H1 (cell line): ENCODE measurements at regions not wholly inside any gene's neighbourhood (a gene's known extent, or its start where the extent isn't known, plus 50 kb on each side); places are given as distances from the start of the nearest gene placed in this dataset.

Experiments
- CTCF ChIA-PET: fragments of 300-600 bp; sonication (Branson Sonifier 250); formaldehyde crosslinking; loops from one replicate; lab custom pipeline; 2021; ENCODE audit not compliant: partially characterized antibody; lab: Charles Lee
- POLR2A ChIA-PET: fragments of 300-600 bp; sonication (Branson Sonifier 250); formaldehyde crosslinking; loops from one replicate; lab custom pipeline; 2021; ENCODE audit warnings: inconsistent platforms; ENCODE audit not compliant: partially characterized antibody; lab: Charles Lee
- DNase-seq, 2 experiments: peaks; one replicate each; pipeline versions ENCODE4 v3.0.0 to v3.0.0-alpha.2; 2010 to 2022; ENCODE audit warnings: low spot score in 2 of 2, low read depth in 1 of 2, mixed read lengths in 1 of 2
- FAIRE-seq: peaks from 2 replicates; lab custom pipeline; 2011; peaks lifted over from hg19 to GRCh38; lab: Jason Lieb, UNC
- H2AFZ ChIP-seq: 2 replicates; pipeline ENCODE4 v1.8.1; 2012; ENCODE audit warnings: low read length, inconsistent platforms
- H2AK5ac ChIP-seq: 2 replicates; pipeline ENCODE4 v1.6.1; 2013; ENCODE audit warnings: low read depth, low read length
- H2BK120ac ChIP-seq: replicated peaks from 2 replicates; pipeline ENCODE3; 2013; ENCODE audit warnings: low read depth, low read length, inconsistent platforms
- H2BK12ac ChIP-seq: 2 replicates; pipeline ENCODE4 v1.6.1; 2013; ENCODE audit warnings: low read depth, low read length
- H2BK15ac ChIP-seq: 2 replicates; pipeline ENCODE4 v1.6.1; 2013; ENCODE audit warnings: low read length
- H2BK20ac ChIP-seq: 2 replicates; pipeline ENCODE4 v1.6.1; 2013; ENCODE audit warnings: low read length
- H2BK5ac ChIP-seq: 2 replicates; pipeline ENCODE4 v1.6.1; 2013; ENCODE audit warnings: low read depth, low read length
- H3K14ac ChIP-seq: 2 replicates; pipeline ENCODE4 v1.6.1; 2013; ENCODE audit warnings: inconsistent platforms; ENCODE audit not compliant: insufficient read length
- H3K18ac ChIP-seq: 2 replicates; pipeline ENCODE4 v1.6.1; 2013; ENCODE audit warnings: low read length; ENCODE audit errors: extremely low read depth
- H3K23ac ChIP-seq: 2 replicates; pipeline ENCODE4 v1.6.1; 2013; ENCODE audit warnings: inconsistent platforms; ENCODE audit not compliant: insufficient read length
- H3K23me2 ChIP-seq: 2 replicates; pipeline ENCODE4 v1.6.1; 2013; ENCODE audit warnings: low read depth, low read length
- H3K27ac ChIP-seq: 2 replicates; pipeline ENCODE4 v1.6.1; 2011; ENCODE audit warnings: low read depth, low read length, inconsistent platforms
- H3K27me3 ChIP-seq, 4 experiments: replicated peaks in 1 of 4; 1 replicate in 1 of 4; 2 replicates in 3 of 4; pipeline versions ENCODE4 v1.6.1 to v1.8.1; 2011 to 2013; ENCODE audit warnings: low read length in 3 of 4, mild to moderate bottlenecking in 3 of 4, inconsistent platforms in 2 of 4, mixed read lengths in 2 of 4, moderate library complexity in 1 of 4; ENCODE audit not compliant: control insufficient read depth in 3 of 4, insufficient read depth in 3 of 4; ENCODE audit errors: extremely low read depth in 1 of 4
- H3K36me3 ChIP-seq, 4 experiments: 2 replicates each; pipeline versions ENCODE4 v1.6.1 to v1.8.1; 2011 to 2013; ENCODE audit warnings: mild to moderate bottlenecking in 4 of 4, low read length in 3 of 4, moderate library complexity in 2 of 4, control low read depth in 1 of 4, inconsistent platforms in 1 of 4; ENCODE audit not compliant: insufficient read depth in 4 of 4, control insufficient read depth in 2 of 4
- H3K4ac ChIP-seq: replicated peaks from 2 replicates; pipeline ENCODE3; 2013; ENCODE audit warnings: low read length, low read depth, mixed read lengths, inconsistent platforms; ENCODE audit not compliant: insufficient read length
- H3K4me1 ChIP-seq, 4 experiments: replicated peaks in 1 of 4; 1 replicate in 1 of 4; 2 replicates in 3 of 4; pipeline versions ENCODE4 v1.6.1 to v1.8.1; 2011 to 2013; ENCODE audit warnings: low read length in 3 of 4, inconsistent platforms in 2 of 4, mixed read lengths in 1 of 4; ENCODE audit not compliant: insufficient read depth in 4 of 4, control insufficient read depth in 3 of 4
- H3K4me2 ChIP-seq, 2 experiments: 2 replicates each; pipeline versions ENCODE4 v1.6.1 to v1.8.1; 2011 to 2013; ENCODE audit warnings: low read depth in 2 of 2, low read length in 2 of 2, control low read depth in 1 of 2, inconsistent platforms in 1 of 2, mild to moderate bottlenecking in 1 of 2; ENCODE audit not compliant: insufficient read depth in 1 of 2
- H3K4me3 ChIP-seq, 4 experiments: fragments of 200-600, 300-600 bp in 1 of 4; sonication (generic), shearing (Covaris generic), sonication (Bioruptor Twin) in 1 of 4; 2 replicates each; pipeline versions ENCODE4 v1.5.1 to v1.8.1; 2011 to 2016; ENCODE audit warnings: low read length in 4 of 4, low read depth in 3 of 4, control low read depth in 2 of 4, inconsistent platforms in 2 of 4, mild to moderate bottlenecking in 2 of 4, mixed read lengths in 1 of 4, moderate library complexity in 1 of 4; ENCODE audit not compliant: insufficient read depth in 2 of 4; ENCODE audit errors: extremely low read depth in 1 of 4
- H3K56ac ChIP-seq: replicated peaks from 2 replicates; pipeline ENCODE3; 2013; ENCODE audit warnings: low read depth, mild to moderate bottlenecking, mixed read lengths, low read length, inconsistent platforms; ENCODE audit not compliant: insufficient read length
- H3K79me1 ChIP-seq: 2 replicates; pipeline ENCODE4 v1.6.1; 2013; ENCODE audit warnings: low read depth, low read length, control low read depth
- H3K79me2 ChIP-seq, 2 experiments: 2 replicates each; pipeline versions ENCODE4 v1.6.1 to v1.8.1; 2012 to 2013; ENCODE audit warnings: low read length in 2 of 2, mild to moderate bottlenecking in 2 of 2, inconsistent platforms in 1 of 2; ENCODE audit not compliant: insufficient read depth in 2 of 2, control insufficient read depth in 1 of 2
- H3K9ac ChIP-seq, 4 experiments: replicated peaks in 1 of 4; 1 replicate in 1 of 4; 2 replicates in 3 of 4; pipeline versions ENCODE4 v1.6.1 to v1.8.1; 2011 to 2013; ENCODE audit warnings: low read depth in 3 of 4, low read length in 3 of 4, control low read depth in 2 of 4, mild to moderate bottlenecking in 2 of 4, moderate library complexity in 2 of 4, inconsistent platforms in 1 of 4; ENCODE audit errors: extremely low read depth in 1 of 4
- H3K9me3 ChIP-seq, 2 experiments: 2 replicates each; pipeline versions ENCODE4 v1.6.1 to v1.8.1; 2012 to 2013; ENCODE audit warnings: mild to moderate bottlenecking in 2 of 2, moderate library complexity in 2 of 2, control low read depth in 1 of 2, inconsistent platforms in 1 of 2, low read depth in 1 of 2, low read length in 1 of 2, mixed read lengths in 1 of 2; ENCODE audit not compliant: insufficient read depth in 2 of 2
- H4K20me1 ChIP-seq, 2 experiments: replicated peaks in 1 of 2; 2 replicates each; pipeline versions ENCODE3 to v1.8.1; 2011 to 2013; ENCODE audit warnings: inconsistent platforms in 2 of 2, low read length in 2 of 2, mild to moderate bottlenecking in 1 of 2; ENCODE audit not compliant: insufficient read depth in 2 of 2, control insufficient read depth in 1 of 2
- H4K5ac ChIP-seq: 2 replicates; pipeline ENCODE4 v1.6.1; 2013; ENCODE audit warnings: low read length, low read depth, mixed read lengths, inconsistent platforms; ENCODE audit not compliant: insufficient read length
- H4K8ac ChIP-seq: 2 replicates; pipeline ENCODE4 v1.8.0; 2013; ENCODE audit warnings: mild to moderate bottlenecking, moderate library complexity, low read length, inconsistent platforms; ENCODE audit not compliant: insufficient read depth; ENCODE audit errors: extremely low read depth
- H4K91ac ChIP-seq: replicated peaks from 2 replicates; pipeline ENCODE3; 2013; ENCODE audit warnings: low read length, mixed read lengths, inconsistent platforms; ENCODE audit not compliant: insufficient read length
- CEBPB ChIP-seq: IDR thresholded peaks from 2 replicates; pipeline ENCODE4 v1.6.1; 2012; ENCODE audit warnings: low read depth, low read length
- EP300 ChIP-seq, 2 experiments: IDR thresholded peaks; 1 replicate in 1 of 2; 2 replicates in 1 of 2; pipeline ENCODE4 v1.6.1; 2011 to 2012; ENCODE audit warnings: low read depth in 2 of 2, low read length in 2 of 2, mild to moderate bottlenecking in 2 of 2, borderline replicate concordance in 1 of 2, inconsistent platforms in 1 of 2, moderate library complexity in 1 of 2
- NANOG ChIP-seq: IDR thresholded peaks from 2 replicates; pipeline ENCODE4 v1.6.1; 2011; ENCODE audit warnings: low read length, low read depth, mild to moderate bottlenecking, inconsistent platforms; ENCODE audit not compliant: insufficient read depth, poor library complexity, severe bottlenecking
- NRF1 ChIP-seq: IDR thresholded peaks from 2 replicates; pipeline ENCODE4 v1.6.1; 2011; ENCODE audit warnings: mild to moderate bottlenecking, low read depth, low read length, improper control_type of control experiment
- RAD21 ChIP-seq, 2 experiments: IDR thresholded peaks in 1 of 2; conservative IDR thresholded peaks in 1 of 2; 2 replicates each; pipeline ENCODE4 v1.6.1; 2011; ENCODE audit warnings: low read depth in 2 of 2, low read length in 2 of 2, improper control_type of control experiment in 1 of 2, inconsistent platforms in 1 of 2, mild to moderate bottlenecking in 1 of 2, moderate library complexity in 1 of 2
- SIN3A ChIP-seq, 2 experiments: IDR thresholded peaks in 1 of 2; conservative IDR thresholded peaks in 1 of 2; 2 replicates each; pipeline ENCODE4 v1.6.1; 2011 to 2012; ENCODE audit warnings: low read length in 2 of 2, improper control_type of control experiment in 1 of 2, low read depth in 1 of 2, mild to moderate bottlenecking in 1 of 2
- SP4 ChIP-seq: IDR thresholded peaks from 2 replicates; pipeline ENCODE4 v1.6.1; 2012; ENCODE audit warnings: low read length, inconsistent platforms
- SRF ChIP-seq: IDR thresholded peaks from 2 replicates; pipeline ENCODE4 v1.6.1; 2011; ENCODE audit warnings: mild to moderate bottlenecking, low read depth, low read length, moderate library complexity
- TCF12 ChIP-seq: IDR thresholded peaks from 2 replicates; pipeline ENCODE4 v1.6.1; 2011; ENCODE audit warnings: low read depth, mild to moderate bottlenecking, low read length
- WGBS, 2 experiments: shearing (Covaris generic) in 1 of 2; methylation state at CpG; one replicate each; pipeline versions ENCODE4 v1.1.6 to v1.1.7; 2013 to 2015; ENCODE audit warnings: low lambda C conversion rate in 2 of 2, mixed read lengths in 2 of 2, inconsistent platforms in 1 of 2, low coverage in 1 of 2, missing lambda C conversion rate in 1 of 2; ENCODE audit not compliant: insufficient replicate concordance in 2 of 2, insufficient coverage in 1 of 2, insufficient read length in 1 of 2; ENCODE audit errors: extremely low coverage in 1 of 2, missing lambda C conversion rate in 1 of 2; 5-methylcytosine and 5-hydroxymethylcytosine counted together
- TF ChIP-seq, protein P1 (sequence below): IDR thresholded peaks from 2 replicates; pipeline ENCODE4 v1.6.1; 2012; ENCODE audit warnings: inconsistent platforms
- TF ChIP-seq, protein P2 (sequence below): IDR thresholded peaks from 2 replicates; pipeline ENCODE4 v1.6.1; 2011; ENCODE audit warnings: low read length, improper control_type of control experiment

DNA sequence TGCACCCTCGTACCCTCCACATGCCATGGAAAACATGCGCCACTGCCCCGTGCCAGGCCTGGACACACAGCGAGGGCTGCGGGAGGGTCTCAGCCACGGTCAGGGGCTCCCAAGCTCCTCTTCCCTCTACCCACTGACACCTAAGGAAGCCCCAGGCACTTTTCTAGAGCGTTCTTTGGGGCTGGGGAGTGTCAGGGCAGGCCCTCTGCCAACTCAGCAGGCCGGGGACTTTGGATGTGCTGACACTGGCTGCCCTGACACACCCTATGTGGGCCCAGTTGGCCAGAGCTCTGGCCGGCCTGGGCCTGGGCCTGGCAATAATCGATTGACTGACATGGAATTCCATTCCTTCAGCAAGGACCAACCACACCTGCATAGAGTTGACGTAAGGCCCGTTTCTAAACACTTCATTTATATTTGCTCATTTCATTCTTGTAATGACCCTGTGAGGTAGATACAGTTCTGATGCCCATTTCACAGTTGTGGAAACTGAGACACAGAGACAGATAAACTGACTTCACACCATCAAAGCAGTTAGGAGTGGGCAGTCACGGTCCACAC lies 70.5 kb downstream of the ZFP36L2 start:
- FAIRE-seq: no peak
- TF ChIP-seq SP4 (no peak), SIN3A (conservative IDR thresholded peaks at IDR 0.05 in 1 of 2, IDR thresholded peaks at IDR 0.05 in 1 of 2; ENCODE audit: low read depth in 1 of 2, low read length in 2 of 2) (no peak), CEBPB (no peak), RAD21 (IDR thresholded peaks at IDR 0.05 in 1 of 2, conservative IDR thresholded peaks at IDR 0.05 in 1 of 2; ENCODE audit: low read depth in 2 of 2, low read length in 2 of 2) (no peak), TCF12 (no peak), SRF (no peak), EP300 (IDR thresholded peaks at IDR 0.05; ENCODE audit: borderline replicate concordance in 1 of 2, low read depth in 2 of 2, low read length in 2 of 2) (no peak), NRF1 (no peak), NANOG (no peak)
- TF ChIP-seq, protein P1, sequence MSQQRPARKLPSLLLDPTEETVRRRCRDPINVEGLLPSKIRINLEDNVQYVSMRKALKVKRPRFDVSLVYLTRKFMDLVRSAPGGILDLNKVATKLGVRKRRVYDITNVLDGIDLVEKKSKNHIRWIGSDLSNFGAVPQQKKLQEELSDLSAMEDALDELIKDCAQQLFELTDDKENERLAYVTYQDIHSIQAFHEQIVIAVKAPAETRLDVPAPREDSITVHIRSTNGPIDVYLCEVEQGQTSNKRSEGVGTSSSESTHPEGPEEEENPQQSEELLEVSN: no peak
- TF ChIP-seq, protein P2, sequence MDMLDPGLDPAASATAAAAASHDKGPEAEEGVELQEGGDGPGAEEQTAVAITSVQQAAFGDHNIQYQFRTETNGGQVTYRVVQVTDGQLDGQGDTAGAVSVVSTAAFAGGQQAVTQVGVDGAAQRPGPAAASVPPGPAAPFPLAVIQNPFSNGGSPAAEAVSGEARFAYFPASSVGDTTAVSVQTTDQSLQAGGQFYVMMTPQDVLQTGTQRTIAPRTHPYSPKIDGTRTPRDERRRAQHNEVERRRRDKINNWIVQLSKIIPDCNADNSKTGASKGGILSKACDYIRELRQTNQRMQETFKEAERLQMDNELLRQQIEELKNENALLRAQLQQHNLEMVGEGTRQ: no peak

More for the DNA sequence above, 70.5 kb downstream of the ZFP36L2 start:
- H3K27me3 ChIP-seq: peaks cover 0 to 2% (median 0%) of the 10 kb centered on the region in 4 experiments; a peak in 1 of 7 replicates
- H3K27ac ChIP-seq: no peak overlapping the region
- DNase-seq: no peak
- no peak overlapping the region for H3K9ac ChIP-seq
- H3K4me2 ChIP-seq: no peak overlapping the region
- no peaks in the 10 kb centered on the region for H3K9me3 ChIP-seq
- no peak overlapping the region for H4K8ac ChIP-seq
- no peak overlapping the region for H4K91ac ChIP-seq
- H4K20me1 ChIP-seq: no peaks in the 10 kb centered on the region
- H2AFZ ChIP-seq: no peak overlapping the region
- H2BK12ac ChIP-seq: no peak overlapping the region
- H3K14ac ChIP-seq: no peak overlapping the region
- peaks cover 0 to 29% (median 14%) of the 10 kb centered on the region in 4 experiments; a peak in 6 of 7 replicates for H3K4me1 ChIP-seq
- no peak overlapping the region for H3K56ac ChIP-seq
- ChIA-PET POLR2A (no interaction called here), CTCF (interaction anchor here (1.0 to 2.2 kb wide), 3 partner anchors 74 to 353 kb away, joined by 3 to 7 read pairs (median 3); no protein-coding TSS in a partner anchor)
- WGBS, 2 experiments: 87% methylated on average over 13 of the region's 13 CpGs; no CpG with 5 or more reads in 1 of the 2 experiments
- no peak overlapping the region for H2BK5ac ChIP-seq
- H3K23me2 ChIP-seq: 0 out of 2 replicates have a peak, but pooled peaks cover 3% of the 10 kb centered on the region
- H3K4me3 ChIP-seq: no peak overlapping the region
- no peaks in the 10 kb centered on the region for H3K79me2 ChIP-seq
- H2BK120ac ChIP-seq: no peak overlapping the region
- H3K79me1 ChIP-seq: no peaks in the 10 kb centered on the region
- H3K4ac ChIP-seq: no peak overlapping the region
- H2BK15ac ChIP-seq: no peak overlapping the region
- no peak overlapping the region; the same call in 1 of the 2 replicates for H3K18ac ChIP-seq
- H4K5ac ChIP-seq: no peak overlapping the region
- no peak overlapping the region for H3K23ac ChIP-seq
- H2BK20ac ChIP-seq: no peak overlapping the region
- no peaks in the 10 kb centered on the region for H3K36me3 ChIP-seq
- H2AK5ac ChIP-seq: 0 out of 2 replicates have a peak overlapping the region, but pooled peaks have one; percentile 39
